Activated T-helper 1 cell treated with Interleukin-2 at 50 U/mL for 16 hours (primary cell): ENCODE measurements at regions not wholly inside any gene's neighbourhood (a gene's known extent, or its start where the extent isn't known, plus 50 kb on each side); places are given as distances from the start of the nearest gene placed in this dataset.

ENCODE experiments used
- DNase-seq: peaks from one replicate; pipeline ENCODE4 v3.0.0-alpha.2; 2020; ENCODE audit warnings: low read depth

GRCh38 chr2:111219285-111219684 lies 98.6 kb downstream of the BCL2L11 start:
- no peak for DNase-seq

GRCh38 chr2:111219734-111220505 lies 99.2 kb downstream of the BCL2L11 start:
- no peak for DNase-seq

- DNase-seq = no peak
Measured at GRCh38 chr2:111220962-111221361, 100.2 kb downstream of the BCL2L11 start.

- no peak for DNase-seq
Measured at GRCh38 chr2:111221701-111222100, 101.0 kb downstream of the BCL2L11 start.

- no peak for DNase-seq
Measured at GRCh38 chr2:111222204-111222866, 101.6 kb downstream of the BCL2L11 start.

- DNase-seq = no peak
Measured at GRCh38 chr2:111225856-111226255, 105.1 kb downstream of the BCL2L11 start.

- DNase-seq = no peak
Measured at GRCh38 chr2:111226876-111227700, 106.4 kb downstream of the BCL2L11 start.

- DNase-seq = no peak
Measured at GRCh38 chr2:111227716-111228141, 107.0 kb downstream of the BCL2L11 start.

GRCh38 chr2:111231532-111232252 lies 111.0 kb downstream of the BCL2L11 start:
- DNase-seq = no peak

- DNase-seq = no peak
Measured at GRCh38 chr2:111235192-111236015, 114.7 kb downstream of the BCL2L11 start.

GRCh38 chr2:111236025-111236424 lies 115.3 kb downstream of the BCL2L11 start:
- no peak for DNase-seq

- DNase-seq = no peak
Measured at GRCh38 chr2:111238296-111238695, 117.6 kb downstream of the BCL2L11 start.

GRCh38 chr2:111239107-111239506 lies 118.4 kb downstream of the BCL2L11 start:
- no peak for DNase-seq

- DNase-seq = no peak
Measured at GRCh38 chr2:111239581-111240249, 119.0 kb downstream of the BCL2L11 start.

- no peak for DNase-seq
Measured at GRCh38 chr2:111243295-111243694, 122.6 kb downstream of the BCL2L11 start.

GRCh38 chr2:111244864-111245263 lies 124.2 kb downstream of the BCL2L11 start:
- no peak for DNase-seq

- no peak for DNase-seq
Measured at GRCh38 chr2:111246620-111247061, 125.9 kb downstream of the BCL2L11 start.

GRCh38 chr2:111247491-111247890 lies 126.8 kb downstream of the BCL2L11 start:
- no peak for DNase-seq

- no peak for DNase-seq
Measured at GRCh38 chr2:111249806-111250205, 129.1 kb downstream of the BCL2L11 start.

- no peak for DNase-seq
Measured at GRCh38 chr2:111250448-111251030, 129.8 kb downstream of the BCL2L11 start.
